Progenitor cell of endocrine pancreas (in vitro differentiated cells): ENCODE measurements at regions not wholly inside any gene's neighbourhood (a gene's known extent, or its start where the extent isn't known, plus 50 kb on each side); places are given as distances from the start of the nearest gene placed in this dataset.

Experiments used
- DNase-seq: peaks from one replicate; pipeline ENCODE4 v3.0.0; 2021; ENCODE audit warnings: low spot score; ENCODE audit not compliant: unreplicated experiment
- H3K27ac Mint-ChIP-seq: 2 replicates; pipeline ENCODE4 v1.8.0; 2021; ENCODE audit warnings: mild to moderate bottlenecking, moderate library complexity, mixed read lengths
- H3K27me3 Mint-ChIP-seq: 2 replicates; pipeline ENCODE4 v1.8.0; 2021; ENCODE audit warnings: mixed read lengths
- H3K36me3 Mint-ChIP-seq: 2 replicates; pipeline ENCODE4 v1.8.0; 2022; ENCODE audit warnings: mixed read lengths; ENCODE audit not compliant: insufficient read depth
- H3K4me1 Mint-ChIP-seq: 2 replicates; pipeline ENCODE4 v1.8.0; 2021; ENCODE audit warnings: low read depth, mixed read lengths
- H3K4me3 Mint-ChIP-seq: 2 replicates; pipeline ENCODE4 v1.8.0; 2021; ENCODE audit warnings: low read depth, mild to moderate bottlenecking, moderate library complexity, mixed read lengths
- H3K9me3 Mint-ChIP-seq: 2 replicates; pipeline ENCODE4 v1.8.0; 2021; ENCODE audit warnings: low read depth, mixed read lengths
- CTCF ChIP-seq: fragments of 200-600 bp; sonication (generic); IDR thresholded peaks from one replicate; pipeline ENCODE4 v1.5.0; 2021; ENCODE audit warnings: antibody characterized with exemption, mild to moderate bottlenecking; ENCODE audit not compliant: unreplicated experiment

DNA sequence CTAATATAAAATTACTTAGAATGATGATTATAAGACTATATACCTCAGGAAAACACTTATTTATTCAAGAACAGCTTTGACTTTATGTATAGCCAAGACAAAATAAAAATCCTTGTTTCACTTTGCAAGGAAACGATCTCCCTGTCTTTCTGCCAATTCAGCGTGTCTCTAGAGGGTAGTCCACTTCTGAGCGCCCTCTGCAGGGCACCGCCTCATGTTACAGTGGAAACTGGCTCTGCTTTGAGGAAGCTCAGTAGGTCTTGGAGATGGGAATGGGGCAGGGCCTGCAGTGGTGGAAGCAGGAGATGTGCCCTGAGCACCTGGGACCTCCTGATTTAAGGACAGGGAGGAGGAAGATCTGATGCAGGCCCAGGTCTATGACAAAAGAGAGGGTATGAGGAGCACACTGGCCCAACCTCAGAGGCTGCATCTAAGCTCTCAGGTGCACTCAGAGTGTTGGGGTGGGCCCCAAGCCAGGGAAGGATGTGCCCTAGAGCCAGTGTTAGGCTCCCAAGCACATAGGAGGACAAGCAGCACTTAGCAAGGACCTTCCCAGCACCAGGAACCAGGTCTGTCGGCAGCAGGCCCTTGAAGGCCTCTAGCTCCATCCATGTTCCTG is 481.0 kb downstream of the TNS3 start:
- DNase-seq: no peak
- TF ChIP-seq CTCF: peak; percentile 59
- no peak overlapping the region for H3K4me3 Mint-ChIP-seq
- H3K9me3 Mint-ChIP-seq: no peaks in the 10 kb centered on the region
- no peaks in the 10 kb centered on the region for H3K27me3 Mint-ChIP-seq
- no peak overlapping the region for H3K27ac Mint-ChIP-seq
- H3K36me3 Mint-ChIP-seq: no peaks in the 10 kb centered on the region
- H3K4me1 Mint-ChIP-seq: no peaks in the 10 kb centered on the region

GRCh38 chr7:47100148-47100816 is 481.6 kb downstream of the TNS3 start:
- no peaks in the 10 kb centered on the region for H3K27me3 Mint-ChIP-seq
- no peak overlapping the region for H3K4me3 Mint-ChIP-seq
- no peaks in the 10 kb centered on the region for H3K36me3 Mint-ChIP-seq
- no peaks in the 10 kb centered on the region for H3K4me1 Mint-ChIP-seq
- H3K27ac Mint-ChIP-seq: no peak overlapping the region
- DNase-seq: no peak
- H3K9me3 Mint-ChIP-seq: no peaks in the 10 kb centered on the region
- TF ChIP-seq CTCF: no peak

DNA sequence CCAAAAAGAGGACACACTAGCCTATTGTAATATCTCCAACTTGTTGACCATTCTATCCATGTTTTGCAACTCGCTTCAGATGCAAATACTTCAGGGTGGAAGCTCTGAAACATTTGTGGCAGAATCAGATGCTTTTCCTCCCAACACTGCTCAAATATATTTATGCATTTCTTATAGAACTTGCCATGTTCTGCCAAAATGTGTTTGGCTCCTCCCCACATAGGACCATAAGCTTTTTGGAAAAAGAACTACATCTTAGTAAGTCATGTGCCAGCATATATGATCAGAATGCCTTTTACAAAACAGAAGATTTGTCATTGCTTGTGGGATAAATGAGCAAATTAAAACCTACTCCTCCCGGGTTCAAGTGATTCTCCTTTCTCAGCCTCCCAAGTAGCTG is 484.5 kb downstream of the TNS3 start:
- Mint-ChIP-seq H3K9me3 (no peaks in the 10 kb centered on the region), H3K27me3 (no peaks in the 10 kb centered on the region), H3K36me3 (no peaks in the 10 kb centered on the region), H3K4me3 (no peak overlapping the region), H3K4me1 (no peaks in the 10 kb centered on the region), H3K27ac (no peak overlapping the region)
- no peak for DNase-seq
- no peak for TF ChIP-seq CTCF

DNA sequence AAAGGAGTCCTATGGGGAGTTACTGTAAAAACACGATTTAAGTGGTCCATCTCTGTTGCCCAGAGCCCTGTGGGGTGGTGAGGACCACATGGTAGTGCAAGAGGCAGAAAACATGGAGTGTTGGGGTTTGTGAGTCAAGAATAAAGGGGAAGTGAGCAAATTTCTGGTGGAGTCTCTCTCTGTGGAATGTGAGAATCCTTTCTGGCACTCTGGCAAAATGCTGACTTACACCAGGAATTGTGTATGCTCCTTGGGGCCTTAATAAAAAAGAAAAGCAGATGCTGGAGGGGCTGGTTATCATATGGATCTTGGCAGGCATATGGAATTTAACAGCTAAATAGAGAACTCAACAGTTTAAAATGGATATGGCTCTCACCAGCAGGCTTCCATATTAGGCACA is 486.0 kb downstream of the TNS3 start:
- no peak overlapping the region for H3K4me3 Mint-ChIP-seq
- TF ChIP-seq CTCF: no peak
- H3K27me3 Mint-ChIP-seq: no peaks in the 10 kb centered on the region
- no peaks in the 10 kb centered on the region for H3K36me3 Mint-ChIP-seq
- H3K4me1 Mint-ChIP-seq: no peaks in the 10 kb centered on the region
- H3K9me3 Mint-ChIP-seq: no peaks in the 10 kb centered on the region
- no peak for DNase-seq
- H3K27ac Mint-ChIP-seq: no peak overlapping the region

DNA sequence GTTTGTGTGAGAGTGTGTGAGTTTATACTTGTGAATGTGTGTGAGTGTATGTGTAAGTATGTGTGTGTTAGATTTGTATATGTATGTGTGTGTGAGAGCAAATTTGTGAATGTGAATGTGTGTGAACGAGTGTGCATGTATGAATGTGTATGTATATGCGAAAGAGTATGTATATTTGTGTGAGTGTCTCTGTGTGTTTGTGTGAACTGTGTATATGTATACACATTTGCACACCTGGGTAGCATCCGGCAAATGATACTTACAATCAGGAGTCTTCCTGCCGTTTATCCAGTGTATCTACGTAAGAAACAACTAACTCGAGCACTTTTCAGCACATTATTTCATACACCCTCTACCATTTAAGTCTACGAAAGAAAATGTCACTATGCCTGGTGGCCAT is 487.4 kb downstream of the TNS3 start:
- no peaks in the 10 kb centered on the region for H3K4me1 Mint-ChIP-seq
- H3K9me3 Mint-ChIP-seq: no peaks in the 10 kb centered on the region
- no peak overlapping the region for H3K27ac Mint-ChIP-seq
- DNase-seq: no peak
- TF ChIP-seq CTCF: no peak
- H3K4me3 Mint-ChIP-seq: no peak overlapping the region
- no peaks in the 10 kb centered on the region for H3K36me3 Mint-ChIP-seq
- peaks cover 3% of the 10 kb centered on the region for H3K27me3 Mint-ChIP-seq
